Mesothelial cell of epicardium (in vitro differentiated cells): ENCODE measurements at regions not wholly inside any gene's neighbourhood (a gene's known extent, or its start where the extent isn't known, plus 50 kb on each side); places are given as distances from the start of the nearest gene placed in this dataset.

Source experiments
- DNase-seq, 2 experiments: peaks; one replicate each; pipeline ENCODE4 v3.0.0; 2021; ENCODE audit warnings: low spot score in 2 of 2; ENCODE audit not compliant: unreplicated experiment in 2 of 2
- H3K27ac Mint-ChIP-seq: 2 replicates; pipeline ENCODE4 v1.8.0; 2021; ENCODE audit warnings: mixed read lengths
- H3K27me3 Mint-ChIP-seq: 2 replicates; pipeline ENCODE4 v1.8.0; 2021; ENCODE audit warnings: low read depth, mixed read lengths
- H3K36me3 Mint-ChIP-seq: 2 replicates; pipeline ENCODE4 v1.8.0; 2021; ENCODE audit warnings: mixed read lengths
- H3K4me1 Mint-ChIP-seq: 2 replicates; pipeline ENCODE4 v1.8.0; 2021; ENCODE audit warnings: mixed read lengths
- H3K4me3 Mint-ChIP-seq: 2 replicates; pipeline ENCODE4 v1.8.0; 2021; ENCODE audit warnings: mild to moderate bottlenecking, moderate library complexity, mixed read lengths
- H3K9me3 Mint-ChIP-seq: 2 replicates; pipeline ENCODE4 v1.8.0; 2021; ENCODE audit warnings: mixed read lengths
- CTCF ChIP-seq: fragments of 200-600 bp; sonication (generic); IDR thresholded peaks from one replicate; pipeline ENCODE4 v1.5.0; 2021; ENCODE audit warnings: antibody characterized with exemption; ENCODE audit not compliant: unreplicated experiment

DNA sequence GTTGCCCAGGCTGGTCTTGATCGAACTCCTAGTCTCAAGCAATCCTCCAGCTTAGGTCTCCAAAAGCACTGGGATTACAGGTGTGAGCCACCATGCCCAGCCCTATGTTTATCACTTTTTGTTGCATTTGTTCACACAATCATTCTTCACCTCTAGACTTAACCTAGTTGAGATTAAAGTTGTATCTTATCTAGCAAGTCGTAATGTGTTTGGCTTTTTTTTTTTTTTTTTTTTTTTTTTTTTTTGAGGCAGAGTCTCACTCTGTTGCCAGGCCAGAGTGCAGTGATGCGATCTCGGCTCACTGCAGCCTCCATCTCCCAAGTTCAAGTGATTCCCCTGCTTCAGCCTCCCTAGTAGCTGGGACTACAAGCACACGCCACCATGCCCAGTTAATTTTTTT is 90.2 kb upstream of the C9orf72 start:
- no peaks in the 10 kb centered on the region for H3K27me3 Mint-ChIP-seq
- H3K4me3 Mint-ChIP-seq: no peak overlapping the region
- H3K4me1 Mint-ChIP-seq: peaks cover 17% of the 10 kb centered on the region
- DNase-seq: no peak
- H3K9me3 Mint-ChIP-seq: no peaks in the 10 kb centered on the region
- no peak overlapping the region for H3K27ac Mint-ChIP-seq
- no peak for TF ChIP-seq CTCF
- no peaks in the 10 kb centered on the region for H3K36me3 Mint-ChIP-seq

DNA sequence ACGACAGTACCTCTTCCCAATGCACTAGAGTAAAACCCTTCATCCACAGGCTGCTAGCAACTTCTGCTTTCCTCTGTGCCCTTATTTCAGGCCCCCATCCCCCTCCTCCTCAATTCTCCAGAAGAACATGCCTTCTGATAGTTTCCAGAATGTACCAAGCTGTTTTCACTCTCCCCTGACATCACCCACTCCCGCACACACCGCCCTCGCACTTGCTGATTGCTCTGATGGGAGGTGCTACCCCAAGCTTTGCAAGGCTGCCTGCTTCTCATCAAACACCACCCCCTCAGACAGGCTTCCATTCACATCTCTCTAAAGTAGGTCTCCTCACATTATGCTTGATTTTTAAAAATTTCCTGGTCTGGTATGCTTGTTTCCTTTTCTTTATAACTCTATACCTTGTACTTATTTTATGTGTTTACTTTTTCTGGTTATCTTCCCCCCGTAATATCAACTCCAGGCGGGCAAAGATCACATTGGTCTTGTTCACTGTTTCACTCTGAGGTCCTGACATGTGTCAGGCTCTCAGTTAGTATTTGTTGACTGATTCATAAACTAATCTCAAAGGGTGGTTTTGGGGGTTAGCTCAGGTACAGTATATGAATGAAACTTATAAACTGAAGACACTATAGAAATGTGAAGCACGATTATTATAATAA is 91.0 kb upstream of the C9orf72 start:
- no peak for TF ChIP-seq CTCF
- no peaks in the 10 kb centered on the region for H3K9me3 Mint-ChIP-seq
- H3K27ac Mint-ChIP-seq: no peak overlapping the region
- H3K4me3 Mint-ChIP-seq: no peak overlapping the region
- no peak for DNase-seq
- H3K27me3 Mint-ChIP-seq: no peaks in the 10 kb centered on the region
- no peaks in the 10 kb centered on the region for H3K36me3 Mint-ChIP-seq
- peaks cover 17% of the 10 kb centered on the region for H3K4me1 Mint-ChIP-seq

GRCh38 chr9:27665136-27665535 is 91.9 kb upstream of the C9orf72 start:
- no peak for TF ChIP-seq CTCF
- Mint-ChIP-seq H3K27ac (no peak overlapping the region), H3K9me3 (no peaks in the 10 kb centered on the region), H3K4me1 (peaks cover 17% of the 10 kb centered on the region), H3K4me3 (no peak overlapping the region), H3K27me3 (no peaks in the 10 kb centered on the region), H3K36me3 (no peaks in the 10 kb centered on the region)
- no peak for DNase-seq

GRCh38 chr9:27668280-27668679 is 95.0 kb upstream of the C9orf72 start:
- H3K27ac Mint-ChIP-seq: no peak overlapping the region
- no peaks in the 10 kb centered on the region for H3K9me3 Mint-ChIP-seq
- TF ChIP-seq CTCF: no peak
- no peaks in the 10 kb centered on the region for H3K27me3 Mint-ChIP-seq
- H3K4me3 Mint-ChIP-seq: no peak overlapping the region
- no peaks in the 10 kb centered on the region for H3K36me3 Mint-ChIP-seq
- H3K4me1 Mint-ChIP-seq: peaks cover 27% of the 10 kb centered on the region
- no peak for DNase-seq

DNA sequence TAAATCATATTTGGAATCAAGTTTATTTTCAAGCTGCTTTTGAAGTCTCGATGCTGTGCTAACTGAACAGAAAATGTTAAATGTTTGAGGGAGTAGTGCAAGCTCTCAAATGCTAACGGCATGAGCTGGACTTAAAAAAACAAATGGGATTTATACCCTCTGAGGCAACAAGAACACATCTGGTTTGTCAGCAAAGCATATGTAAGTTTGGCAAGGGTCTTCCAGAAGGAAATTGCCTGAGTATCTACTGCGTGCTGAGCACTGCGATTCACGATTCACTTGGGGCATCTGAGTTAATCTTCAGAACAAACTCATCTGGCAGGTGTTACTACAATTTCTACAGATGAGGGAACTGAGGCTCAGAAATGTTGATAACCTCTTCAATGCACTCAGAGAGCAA is 98.4 kb upstream of the C9orf72 start:
- H3K27ac Mint-ChIP-seq: no peak overlapping the region
- no peak overlapping the region for H3K4me3 Mint-ChIP-seq
- no peaks in the 10 kb centered on the region for H3K36me3 Mint-ChIP-seq
- DNase-seq: no peak
- H3K4me1 Mint-ChIP-seq: peaks cover 15% of the 10 kb centered on the region
- H3K9me3 Mint-ChIP-seq: no peaks in the 10 kb centered on the region
- no peak for TF ChIP-seq CTCF
- H3K27me3 Mint-ChIP-seq: no peaks in the 10 kb centered on the region

GRCh38 chr9:27672718-27673117 is 99.4 kb upstream of the C9orf72 start:
- H3K27ac Mint-ChIP-seq: no peak overlapping the region
- DNase-seq: no peak
- no peaks in the 10 kb centered on the region for H3K27me3 Mint-ChIP-seq
- no peak for TF ChIP-seq CTCF
- H3K4me1 Mint-ChIP-seq: peaks cover 15% of the 10 kb centered on the region
- H3K36me3 Mint-ChIP-seq: no peaks in the 10 kb centered on the region
- H3K9me3 Mint-ChIP-seq: no peaks in the 10 kb centered on the region
- H3K4me3 Mint-ChIP-seq: no peak overlapping the region
